8988T (cell line): ENCODE measurements at regions not wholly inside any gene's neighbourhood (a gene's known extent, or its start where the extent isn't known, plus 50 kb on each side); places are given as distances from the start of the nearest gene placed in this dataset.

Experiments used
- DNase-seq: peaks from one replicate; pipeline ENCODE4 v3.0.0; 2011

DNA sequence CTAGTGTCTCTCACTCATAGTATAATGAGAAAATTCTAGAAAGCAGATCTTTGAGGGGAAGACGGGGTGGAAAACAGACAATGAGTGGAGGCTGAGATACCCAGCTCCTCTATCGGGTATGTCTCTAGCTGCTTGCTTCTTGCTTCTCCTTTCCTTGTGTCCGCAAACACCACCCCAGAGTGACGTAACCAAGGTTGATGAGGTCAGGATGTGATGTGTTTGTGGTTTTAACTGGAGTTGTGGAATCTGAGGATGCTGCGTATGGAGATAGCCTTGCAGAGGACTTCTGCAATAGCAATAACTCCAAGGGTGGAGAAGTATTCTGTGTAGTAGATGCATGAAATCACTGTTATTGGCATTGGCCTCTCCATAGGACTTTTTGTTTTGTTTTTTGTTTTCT, 132.7 kb upstream of the IFNGR1 start:
- DNase-seq = no peak

DNA sequence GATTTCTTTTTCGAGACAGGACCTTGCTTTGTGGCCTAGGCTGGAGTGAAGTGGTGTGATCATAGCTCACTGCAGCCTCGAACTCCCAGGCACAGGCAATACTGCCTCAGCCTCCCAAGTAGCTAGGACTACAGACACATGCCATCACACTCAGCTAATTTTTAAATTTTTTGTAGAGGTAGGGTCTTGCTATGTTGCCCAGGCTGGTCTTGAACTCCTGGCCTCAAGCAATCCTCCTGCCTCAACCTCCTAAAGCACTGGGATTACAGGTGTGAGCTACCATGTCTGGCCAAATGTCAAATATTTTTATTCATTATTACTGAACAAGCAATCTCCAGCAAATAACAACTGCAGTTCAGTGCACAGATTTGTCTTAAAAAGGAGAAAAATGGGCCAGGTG, 131.7 kb upstream of the IFNGR1 start:
- no peak for DNase-seq

- no peak for DNase-seq
These were observed 131.0 kb upstream of the IFNGR1 start for GRCh38 chr6:137349856-137350830.

DNA sequence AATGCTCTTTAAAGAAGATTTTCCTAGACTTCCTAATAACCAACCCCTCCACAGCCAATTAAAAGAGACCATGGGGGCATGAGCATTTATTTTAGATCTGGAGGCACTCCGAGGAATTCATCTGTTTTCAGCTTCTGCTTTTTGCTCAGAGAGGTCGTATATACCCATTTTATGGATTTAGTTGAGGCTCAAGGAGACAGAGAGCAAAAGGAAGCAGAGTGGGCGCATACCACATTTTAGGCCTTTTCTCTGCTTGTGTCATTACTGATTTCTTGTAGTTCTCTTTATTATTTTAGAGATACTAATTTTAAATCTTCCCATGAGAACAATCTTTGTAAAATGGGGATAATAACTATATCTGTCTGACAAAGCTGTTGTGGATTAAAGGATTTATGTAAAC, 129.6 kb upstream of the IFNGR1 start:
- DNase-seq = no peak

DNA sequence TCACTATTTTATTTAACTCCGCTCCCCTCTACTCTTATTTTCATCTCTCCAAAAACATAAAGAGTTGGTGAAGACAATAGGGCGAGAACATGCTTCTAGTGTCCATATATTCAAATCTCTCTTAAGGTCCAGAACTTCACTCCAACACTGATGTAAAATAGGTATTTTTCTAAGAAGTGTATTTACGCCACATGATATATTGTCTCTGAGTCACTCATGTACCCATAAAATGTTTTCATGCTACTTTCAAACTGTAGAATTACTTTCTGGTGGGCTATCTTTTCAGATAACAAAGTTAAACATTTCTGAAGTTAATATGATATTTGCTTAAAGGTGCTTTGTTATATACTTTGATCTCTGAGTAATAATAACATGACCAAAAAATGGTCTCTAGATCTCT, 124.1 kb upstream of the IFNGR1 start:
- DNase-seq = no peak

GRCh38 chr6:137342607-137343190, 123.5 kb upstream of the IFNGR1 start:
- DNase-seq = no peak

- DNase-seq = peak; percentile 41
These were observed 122.6 kb upstream of the IFNGR1 start for GRCh38 chr6:137341681-137342195.

DNA sequence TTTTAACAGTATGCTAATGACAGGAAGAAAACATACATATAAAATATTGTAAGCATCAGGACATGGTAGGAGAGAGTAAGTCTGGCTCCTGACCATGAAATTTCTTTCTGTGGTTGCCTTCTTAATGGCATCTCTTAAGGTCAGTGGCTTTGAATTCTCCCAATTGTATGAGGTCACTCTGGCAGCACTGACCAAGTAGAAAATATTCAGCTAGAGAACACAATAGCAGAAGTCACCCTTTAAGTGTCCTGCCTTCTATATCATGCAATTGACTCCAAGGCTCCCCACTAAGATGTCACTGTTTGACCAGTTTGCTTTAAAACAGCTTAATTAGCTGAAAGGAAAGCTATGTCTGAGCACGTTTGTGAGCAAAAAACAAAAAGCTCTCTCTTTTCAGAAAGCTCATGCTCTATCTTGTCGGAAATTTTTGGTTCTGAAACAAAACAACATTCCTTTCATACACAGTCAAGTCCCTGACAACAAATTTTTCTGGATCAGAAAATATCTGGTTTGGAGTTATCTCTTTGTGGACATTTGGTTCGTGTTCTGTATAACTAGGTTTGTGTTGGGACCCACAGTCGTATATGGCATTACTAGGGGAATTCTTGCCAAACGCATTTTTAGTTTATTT, 120.9 kb upstream of the IFNGR1 start:
- DNase-seq = no peak

DNA sequence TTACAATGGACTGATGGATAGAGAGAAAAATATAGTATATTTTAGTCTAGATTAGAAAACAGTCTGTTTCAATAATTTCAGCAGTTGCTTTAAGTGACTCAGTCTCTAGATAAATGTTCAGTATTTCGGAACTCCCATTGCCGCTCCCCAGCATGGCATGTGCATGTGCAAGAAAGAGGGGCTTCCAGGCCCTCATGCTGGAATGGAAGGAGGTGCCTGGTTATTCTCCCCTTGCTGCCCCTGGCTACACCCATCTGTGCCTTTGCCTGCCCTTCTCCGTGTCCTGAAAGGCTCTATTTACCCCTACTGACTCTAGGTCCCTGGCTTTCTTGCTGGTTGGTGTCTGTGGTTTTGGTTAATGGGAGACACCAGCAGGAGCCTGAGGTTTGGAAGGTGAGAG, 115.7 kb upstream of the IFNGR1 start:
- no peak for DNase-seq

GRCh38 chr6:137334094-137334493, 114.9 kb upstream of the IFNGR1 start:
- no peak for DNase-seq

DNA sequence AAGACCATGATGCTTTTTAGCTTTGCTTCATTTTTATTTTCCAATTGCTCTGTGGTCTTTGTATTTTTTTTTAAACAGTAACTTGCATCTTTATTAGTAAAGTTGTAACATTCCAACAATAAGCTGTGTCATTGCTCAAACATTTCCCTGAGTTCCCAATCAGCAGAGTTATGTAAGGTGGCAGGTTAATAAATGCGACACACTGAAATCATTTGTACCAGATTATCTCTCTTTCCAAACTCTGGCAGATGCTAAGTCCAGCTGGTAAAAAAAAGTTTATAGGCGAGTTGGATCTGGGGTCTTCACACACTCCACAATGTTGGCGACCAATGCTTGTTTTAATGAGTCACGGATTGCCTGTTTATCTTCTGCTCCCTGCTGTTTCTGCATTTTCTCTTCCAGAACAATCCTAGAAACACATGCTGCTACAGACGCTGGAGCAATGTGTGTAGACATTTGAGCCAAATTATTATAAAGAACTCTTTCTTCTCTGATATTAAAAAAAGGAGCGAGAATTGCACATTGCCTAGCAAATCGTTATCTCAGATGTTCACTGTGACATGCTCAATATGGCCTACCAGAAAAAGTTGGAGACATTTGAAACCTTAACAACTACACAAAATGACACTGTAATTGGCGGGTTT, 113.6 kb upstream of the IFNGR1 start:
- no peak for DNase-seq

- DNase-seq = no peak
These were observed 104.7 kb upstream of the IFNGR1 start for GRCh38 chr6:137323860-137324259.

- no peak for DNase-seq
These were observed 101.1 kb upstream of the IFNGR1 start for GRCh38 chr6:137320271-137320670.

DNA sequence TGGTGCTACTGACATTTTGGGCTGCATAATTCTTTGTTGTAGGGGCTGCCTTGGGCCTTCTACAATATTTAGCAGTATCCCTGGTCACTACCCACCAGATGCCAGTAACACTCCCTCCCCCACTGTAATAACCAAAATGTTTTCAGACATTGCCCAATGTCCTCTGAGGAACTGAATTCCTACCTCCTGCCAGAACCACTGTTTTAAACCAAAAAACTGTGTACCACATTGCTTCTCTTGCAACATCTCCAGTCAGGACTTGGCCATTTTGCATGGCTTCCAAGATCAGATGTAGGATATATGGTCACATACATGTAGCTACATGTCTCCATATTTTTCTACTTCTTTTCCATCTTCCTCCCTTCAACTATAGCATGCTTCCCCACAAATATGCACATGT, 97.4 kb upstream of the IFNGR1 start:
- DNase-seq = no peak

DNA sequence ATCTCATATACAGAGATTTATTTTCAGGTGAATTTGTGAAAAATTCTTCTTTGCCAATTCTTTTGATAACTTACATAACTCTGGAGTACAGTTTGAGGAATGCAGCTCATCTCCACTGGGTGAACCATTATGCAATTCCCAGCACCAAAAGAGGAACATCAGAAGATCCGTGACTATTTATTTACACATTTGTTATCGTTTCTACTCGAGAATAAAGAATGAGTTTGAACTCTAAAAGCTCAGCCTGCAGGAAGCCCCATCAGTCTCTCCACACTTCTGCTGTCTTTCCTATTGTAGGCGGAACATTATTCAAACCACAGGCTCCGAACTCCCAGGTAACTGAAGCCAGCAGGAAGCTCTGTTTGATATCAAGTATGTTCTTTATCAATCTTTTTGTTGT, 95.9 kb upstream of the IFNGR1 start:
- no peak for DNase-seq

DNA sequence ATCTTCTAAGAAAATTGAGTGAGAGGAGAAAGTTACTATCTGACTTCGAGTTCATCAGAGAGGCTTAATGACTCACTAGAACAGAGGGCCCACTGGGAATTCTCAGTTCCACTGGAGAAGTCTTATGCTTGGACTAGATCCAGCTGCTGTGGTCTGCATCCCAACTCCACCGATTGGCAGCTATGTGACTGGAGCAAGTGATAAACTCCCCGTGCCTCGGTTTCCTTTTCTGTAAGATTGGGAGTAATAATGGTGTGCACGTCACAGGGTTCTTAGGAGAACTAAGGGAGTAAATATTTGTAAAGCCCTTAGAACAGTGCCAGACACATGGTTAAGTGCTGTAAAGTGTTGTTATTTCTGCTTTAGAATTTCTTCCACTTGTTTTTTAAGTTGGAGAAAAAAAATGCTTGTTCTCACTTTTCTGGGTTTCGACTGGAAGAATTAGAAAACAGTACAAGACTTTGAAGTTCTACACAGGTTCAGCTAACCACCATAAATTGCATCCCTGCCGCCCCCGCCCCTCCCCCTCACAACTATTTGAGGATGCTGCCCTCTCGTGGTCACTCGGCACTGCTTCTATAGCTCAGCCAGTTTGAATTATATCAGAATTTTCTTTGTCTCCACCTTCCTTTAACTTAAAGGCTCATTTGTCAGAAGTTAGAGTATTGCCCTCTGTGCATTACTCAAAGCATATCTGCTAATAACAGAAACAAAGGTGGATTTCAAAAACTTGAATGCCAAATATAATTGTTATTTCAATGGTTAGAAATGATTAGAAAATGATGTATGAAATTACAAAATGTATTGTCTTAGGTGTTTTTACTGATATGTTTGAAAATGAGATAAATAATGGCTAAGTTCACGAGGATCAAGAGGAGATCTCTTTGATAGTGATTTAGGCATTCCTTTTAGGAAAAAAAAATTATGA, 95.0 kb upstream of the IFNGR1 start:
- DNase-seq = peak; percentile 14

GRCh38 chr6:137313211-137313610, 94.0 kb upstream of the IFNGR1 start:
- DNase-seq = no peak

DNA sequence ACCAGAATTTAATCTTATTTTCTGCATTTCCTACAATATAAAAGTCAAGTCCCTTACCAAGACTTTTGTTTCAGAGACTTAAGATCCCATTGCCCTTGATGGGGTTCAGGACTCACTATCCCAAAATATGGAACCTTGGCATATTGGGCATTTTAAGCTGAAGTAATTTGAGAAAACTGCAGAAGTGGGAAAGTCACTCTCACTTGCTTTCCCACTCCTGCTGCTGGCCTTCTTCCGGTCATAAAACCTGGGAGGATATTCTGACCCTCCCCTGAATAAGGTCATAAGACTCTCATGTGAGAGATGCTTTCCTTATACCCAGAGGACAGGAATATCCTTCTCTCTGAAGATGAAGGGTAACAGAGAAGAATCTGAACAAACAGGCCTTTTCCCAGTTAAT, 92.8 kb upstream of the IFNGR1 start:
- DNase-seq = no peak

GRCh38 chr6:137309078-137309762, 90.0 kb upstream of the IFNGR1 start:
- DNase-seq = no peak

GRCh38 chr6:137307163-137307854, 88.1 kb upstream of the IFNGR1 start:
- DNase-seq = no peak

DNA sequence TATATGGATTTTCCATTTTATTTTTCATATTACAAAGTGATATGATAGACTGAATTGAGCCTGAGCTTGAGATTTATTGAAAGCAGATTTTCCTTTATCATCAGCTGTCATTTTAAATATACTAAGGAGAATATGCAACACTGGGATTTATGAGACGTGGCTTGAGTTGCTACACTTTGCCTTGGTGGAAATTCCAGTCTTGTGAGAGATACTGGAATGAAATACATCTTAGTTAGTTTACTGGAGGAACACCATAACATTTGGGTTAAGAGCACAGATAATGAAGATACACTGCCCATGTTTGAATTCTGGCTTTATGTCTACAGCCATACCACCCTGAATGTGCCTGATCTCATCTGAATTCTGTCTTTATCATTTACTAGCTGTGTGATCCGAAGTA, 86.5 kb upstream of the IFNGR1 start:
- DNase-seq = no peak
